ENCODE measurements at regions not wholly inside any gene's neighbourhood (a gene's known extent, or its start where the extent isn't known, plus 50 kb on each side); places are given as distances from the start of the nearest gene placed in this dataset.
"Not testable (repeated sequence)": the region's sequence is repeated elsewhere in the genome, so short reads cannot be mapped to it uniquely, and the experiment has no call there.

DNA sequence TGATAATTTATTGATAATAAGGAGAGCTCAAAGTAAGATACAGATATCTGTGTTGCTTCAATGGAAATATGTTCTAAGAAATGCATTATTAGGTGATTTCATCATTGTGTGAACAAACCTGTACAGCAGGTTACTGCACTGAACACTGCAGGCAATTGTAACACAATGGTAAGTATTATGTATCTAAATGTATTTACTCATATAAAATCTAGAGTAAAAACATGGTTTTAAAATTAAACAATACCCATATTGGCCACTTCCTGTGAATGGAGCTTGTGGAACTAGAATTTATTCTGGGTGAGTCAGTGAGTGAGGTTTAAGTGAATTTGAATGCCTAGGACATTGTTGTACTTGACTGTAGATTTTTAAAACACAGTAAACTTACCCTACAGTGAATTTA is 722.9 kb upstream of the RAG2 start:
- TF ChIP-seq, protein P1, sequence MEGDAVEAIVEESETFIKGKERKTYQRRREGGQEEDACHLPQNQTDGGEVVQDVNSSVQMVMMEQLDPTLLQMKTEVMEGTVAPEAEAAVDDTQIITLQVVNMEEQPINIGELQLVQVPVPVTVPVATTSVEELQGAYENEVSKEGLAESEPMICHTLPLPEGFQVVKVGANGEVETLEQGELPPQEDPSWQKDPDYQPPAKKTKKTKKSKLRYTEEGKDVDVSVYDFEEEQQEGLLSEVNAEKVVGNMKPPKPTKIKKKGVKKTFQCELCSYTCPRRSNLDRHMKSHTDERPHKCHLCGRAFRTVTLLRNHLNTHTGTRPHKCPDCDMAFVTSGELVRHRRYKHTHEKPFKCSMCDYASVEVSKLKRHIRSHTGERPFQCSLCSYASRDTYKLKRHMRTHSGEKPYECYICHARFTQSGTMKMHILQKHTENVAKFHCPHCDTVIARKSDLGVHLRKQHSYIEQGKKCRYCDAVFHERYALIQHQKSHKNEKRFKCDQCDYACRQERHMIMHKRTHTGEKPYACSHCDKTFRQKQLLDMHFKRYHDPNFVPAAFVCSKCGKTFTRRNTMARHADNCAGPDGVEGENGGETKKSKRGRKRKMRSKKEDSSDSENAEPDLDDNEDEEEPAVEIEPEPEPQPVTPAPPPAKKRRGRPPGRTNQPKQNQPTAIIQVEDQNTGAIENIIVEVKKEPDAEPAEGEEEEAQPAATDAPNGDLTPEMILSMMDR (IDR thresholded peaks at IDR 0.05; ENCODE audit: insufficient read depth, low read length, poor library complexity, severe bottlenecking) = no peak
- Histone ChIP-seq H3K27me3 (replicated peaks; ENCODE audit: control insufficient read depth, insufficient read depth, low read length) (no peaks in the 10 kb centered on the region), H3K4me3 (replicated peaks; ENCODE audit: low read depth, low read length) (no peak overlapping the region), H3K36me3 (ENCODE audit: control insufficient read depth, insufficient read depth, low read length) (no peaks in the 10 kb centered on the region)
- no peak for DNase-seq (ENCODE audit: extremely low read depth, insufficient read length)

DNA sequence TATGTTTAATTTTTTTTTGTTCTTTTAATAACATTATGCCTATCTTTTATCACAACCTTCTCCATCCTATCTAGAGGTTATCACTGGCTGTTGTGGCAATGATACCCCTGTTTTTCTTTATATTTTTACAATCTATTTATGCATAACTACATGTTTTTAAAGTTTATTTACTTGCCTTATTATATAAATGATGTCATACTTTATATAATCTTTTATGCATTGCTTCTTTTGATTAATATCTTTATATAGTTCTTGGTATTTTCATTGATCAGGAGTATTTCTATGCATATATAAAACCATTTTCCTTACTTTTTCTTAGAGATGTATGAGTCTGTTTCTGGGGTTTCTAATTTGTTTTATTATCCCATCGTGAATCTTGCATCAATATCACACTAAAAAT is 719.8 kb upstream of the RAG2 start:
- H3K27me3 ChIP-seq (replicated peaks; ENCODE audit: control insufficient read depth, insufficient read depth, low read length) = no peaks in the 10 kb centered on the region
- no peak for DNase-seq (ENCODE audit: extremely low read depth, insufficient read length)

DNA sequence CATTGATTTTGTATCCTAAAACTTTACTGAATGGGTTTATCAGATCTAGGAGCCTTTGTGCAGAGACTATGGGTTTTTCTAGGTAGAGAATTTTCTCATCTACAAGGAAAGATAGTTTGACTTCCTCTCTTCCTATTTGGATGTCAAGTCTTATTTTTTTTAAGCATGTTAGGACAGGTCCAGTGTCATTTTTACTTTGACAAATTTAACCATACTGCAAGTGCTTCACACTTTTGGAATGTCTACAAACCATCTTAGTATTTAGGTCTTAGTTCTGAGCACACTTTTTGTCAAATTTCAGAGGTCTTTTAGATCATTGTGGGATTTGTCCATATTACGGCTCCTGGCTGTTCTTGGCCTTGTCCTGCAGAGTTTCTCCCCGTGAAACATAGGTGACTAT is 715.2 kb upstream of the RAG2 start:
- Histone ChIP-seq H3K27me3 (replicated peaks; ENCODE audit: control insufficient read depth, insufficient read depth, low read length) (no peaks in the 10 kb centered on the region), H3K4me3 (replicated peaks; ENCODE audit: low read depth, low read length) (no peak overlapping the region), H3K36me3 (ENCODE audit: control insufficient read depth, insufficient read depth, low read length) (no peaks in the 10 kb centered on the region)
- TF ChIP-seq, protein P1 (IDR thresholded peaks at IDR 0.05; ENCODE audit: insufficient read depth, low read length, poor library complexity, severe bottlenecking) = no peak
- DNase-seq (ENCODE audit: extremely low read depth, insufficient read length) = no peak

More for the DNA sequence above, 719.8 kb upstream of the RAG2 start:
- H3K36me3 ChIP-seq (ENCODE audit: control insufficient read depth, insufficient read depth, low read length) = no peaks in the 10 kb centered on the region
- TF ChIP-seq, protein P1 (IDR thresholded peaks at IDR 0.05; ENCODE audit: insufficient read depth, low read length, poor library complexity, severe bottlenecking) = no peak
- H3K4me3 ChIP-seq (replicated peaks; ENCODE audit: low read depth, low read length) = no peak overlapping the region

DNA sequence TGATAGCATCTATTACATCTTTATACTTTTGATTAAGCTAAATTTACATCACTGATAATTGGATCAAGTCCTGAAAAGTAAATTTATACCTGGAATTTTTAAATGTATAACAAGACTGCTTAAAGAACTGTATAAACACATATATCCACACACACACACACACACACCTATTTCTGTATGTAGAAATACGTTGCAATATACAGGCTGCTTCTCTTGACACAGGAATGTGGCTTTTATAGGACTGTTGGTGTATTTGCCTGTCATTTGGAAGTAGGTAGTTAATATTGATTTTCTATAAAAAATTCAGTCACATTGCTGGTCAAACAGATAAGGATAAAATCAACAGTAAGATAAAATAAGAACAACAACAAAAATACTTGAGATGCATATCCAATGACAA is 708.5 kb upstream of the RAG2 start:
- TF ChIP-seq, protein P1 (IDR thresholded peaks at IDR 0.05; ENCODE audit: insufficient read depth, low read length, poor library complexity, severe bottlenecking) = no peak
- H3K36me3 ChIP-seq (ENCODE audit: control insufficient read depth, insufficient read depth, low read length) = no peaks in the 10 kb centered on the region
- H3K27me3 ChIP-seq (replicated peaks; ENCODE audit: control insufficient read depth, insufficient read depth, low read length) = no peaks in the 10 kb centered on the region
- H3K4me3 ChIP-seq (replicated peaks; ENCODE audit: low read depth, low read length) = no peak overlapping the region
- no peak for DNase-seq (ENCODE audit: extremely low read depth, insufficient read length)

DNA sequence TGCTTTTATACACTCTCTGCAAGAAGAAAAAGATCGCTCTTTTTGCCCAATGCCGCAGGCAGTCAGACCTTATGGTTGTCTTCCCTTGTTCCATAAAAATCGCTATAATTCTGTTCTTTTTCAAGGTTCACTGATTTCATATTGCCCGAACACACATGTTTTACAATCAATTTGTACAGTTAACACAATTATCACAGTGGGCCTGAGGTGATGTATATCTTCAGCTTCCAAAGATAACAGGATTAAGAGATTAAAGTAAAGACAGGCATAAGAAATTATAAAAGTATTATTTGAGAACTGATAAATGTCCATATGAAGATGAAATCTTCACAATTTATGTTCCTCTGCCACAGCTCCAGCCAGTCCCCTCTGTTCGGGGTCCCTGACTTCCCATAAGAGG is 703.4 kb upstream of the RAG2 start:
- not testable (repeated sequence) for H3K27me3 ChIP-seq (replicated peaks; ENCODE audit: control insufficient read depth, insufficient read depth, low read length); H3K36me3 ChIP-seq (ENCODE audit: control insufficient read depth, insufficient read depth, low read length); H3K4me3 ChIP-seq (replicated peaks; ENCODE audit: low read depth, low read length); DNase-seq (ENCODE audit: extremely low read depth, insufficient read length)

DNA sequence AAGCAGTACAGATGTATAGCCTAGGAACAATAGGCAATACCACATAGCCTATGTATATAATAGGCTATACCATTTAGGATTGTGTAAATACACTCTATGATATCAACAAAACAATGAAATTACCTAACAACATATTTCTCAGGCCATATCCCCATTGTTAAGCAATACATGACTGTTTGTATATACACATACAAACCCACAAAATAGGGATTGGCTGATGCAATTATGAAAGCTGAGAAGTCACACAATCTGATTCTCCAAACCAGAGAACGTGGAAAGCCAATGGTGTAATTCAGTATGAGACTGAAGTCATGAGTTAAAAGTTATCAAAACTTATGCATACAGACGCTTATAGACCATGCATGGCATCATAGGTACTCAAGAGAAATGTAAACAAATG is 700.1 kb upstream of the RAG2 start:
- DNase-seq (ENCODE audit: extremely low read depth, insufficient read length) = no peak
- TF ChIP-seq, protein P1 (IDR thresholded peaks at IDR 0.05; ENCODE audit: insufficient read depth, low read length, poor library complexity, severe bottlenecking) = no peak
- Histone ChIP-seq H3K27me3 (replicated peaks; ENCODE audit: control insufficient read depth, insufficient read depth, low read length) (no peaks in the 10 kb centered on the region), H3K4me3 (replicated peaks; ENCODE audit: low read depth, low read length) (no peak overlapping the region), H3K36me3 (ENCODE audit: control insufficient read depth, insufficient read depth, low read length) (no peaks in the 10 kb centered on the region)

All from GM06990 (cell line).